ENCODE measurements at regions not wholly inside any gene's neighbourhood (a gene's known extent, or its start where the extent isn't known, plus 50 kb on each side); places are given as distances from the start of the nearest gene placed in this dataset.

DNA sequence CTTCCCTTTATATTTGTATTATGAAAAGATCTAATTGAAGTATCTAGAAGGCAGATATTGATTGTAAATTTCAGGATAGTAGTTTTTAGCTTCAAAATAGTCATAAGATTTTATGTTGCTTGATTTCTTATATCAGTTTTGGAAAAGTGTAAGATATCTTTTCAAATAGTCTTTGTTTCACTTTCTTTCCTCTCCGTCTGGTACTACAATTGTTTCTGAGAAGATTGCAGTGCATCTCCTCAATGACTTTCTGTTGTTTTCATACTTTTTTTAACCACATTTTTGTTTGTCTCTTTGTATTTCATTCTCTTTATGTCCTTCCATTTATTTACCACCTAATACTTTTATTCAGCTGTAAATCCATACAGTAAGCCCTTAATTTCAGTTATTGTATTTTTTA lies 964.6 kb upstream of the B3GALT2 start:
- TF ChIP-seq ZNF780A (CRISPR knock-in tag; IDR thresholded peaks at IDR 0.05) (no peak), ZNF165 (CRISPR knock-in tag; IDR thresholded peaks at IDR 0.05; ENCODE audit: borderline replicate concordance) (no peak), TFAM (CRISPR knock-in tag; conservative IDR thresholded peaks at IDR 0.05) (no peak), EZH2 (IDR thresholded peaks at IDR 0.05; ENCODE audit: borderline replicate concordance, low read depth, low read length) (no peak), HOMEZ (CRISPR knock-in tag; IDR thresholded peaks at IDR 0.05) (no peak), ATF1 (CRISPR knock-in tag; IDR thresholded peaks at IDR 0.05) (no peak), ATF1 (tag; IDR thresholded peaks at IDR 0.05) (no peak), ZNF184 (CRISPR knock-in tag; IDR thresholded peaks at IDR 0.05) (no peak)
- TF ChIP-seq, protein P1, sequence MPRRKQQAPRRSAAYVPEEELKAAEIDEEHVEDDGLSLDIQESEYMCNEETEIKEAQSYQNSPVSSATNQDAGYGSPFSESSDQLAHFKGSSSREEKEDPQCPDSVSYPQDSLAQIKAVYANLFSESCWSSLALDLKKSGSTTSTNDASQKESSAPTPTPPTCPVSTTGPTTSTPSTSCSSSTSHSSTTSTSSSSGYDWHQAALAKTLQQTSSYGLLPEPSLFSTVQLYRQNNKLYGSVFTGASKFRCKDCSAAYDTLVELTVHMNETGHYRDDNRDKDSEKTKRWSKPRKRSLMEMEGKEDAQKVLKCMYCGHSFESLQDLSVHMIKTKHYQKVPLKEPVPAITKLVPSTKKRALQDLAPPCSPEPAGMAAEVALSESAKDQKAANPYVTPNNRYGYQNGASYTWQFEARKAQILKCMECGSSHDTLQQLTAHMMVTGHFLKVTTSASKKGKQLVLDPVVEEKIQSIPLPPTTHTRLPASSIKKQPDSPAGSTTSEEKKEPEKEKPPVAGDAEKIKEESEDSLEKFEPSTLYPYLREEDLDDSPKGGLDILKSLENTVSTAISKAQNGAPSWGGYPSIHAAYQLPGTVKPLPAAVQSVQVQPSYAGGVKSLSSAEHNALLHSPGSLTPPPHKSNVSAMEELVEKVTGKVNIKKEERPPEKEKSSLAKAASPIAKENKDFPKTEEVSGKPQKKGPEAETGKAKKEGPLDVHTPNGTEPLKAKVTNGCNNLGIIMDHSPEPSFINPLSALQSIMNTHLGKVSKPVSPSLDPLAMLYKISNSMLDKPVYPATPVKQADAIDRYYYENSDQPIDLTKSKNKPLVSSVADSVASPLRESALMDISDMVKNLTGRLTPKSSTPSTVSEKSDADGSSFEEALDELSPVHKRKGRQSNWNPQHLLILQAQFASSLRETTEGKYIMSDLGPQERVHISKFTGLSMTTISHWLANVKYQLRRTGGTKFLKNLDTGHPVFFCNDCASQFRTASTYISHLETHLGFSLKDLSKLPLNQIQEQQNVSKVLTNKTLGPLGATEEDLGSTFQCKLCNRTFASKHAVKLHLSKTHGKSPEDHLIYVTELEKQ (CRISPR knock-in tag; IDR thresholded peaks at IDR 0.05): no peak
- Histone ChIP-seq H3K27me3 (ENCODE audit: control insufficient read depth in 2 of 2, insufficient read depth in 2 of 2, low read length in 2 of 2) (no peaks in the 10 kb centered on the region), H3K4me3 (no peak overlapping the region), H3K4me1 (replicated peaks in 1 of 2; ENCODE audit: control insufficient read depth in 2 of 2, insufficient read depth in 2 of 2, low read length in 2 of 2) (no peaks in the 10 kb centered on the region), H3K9me1 (ENCODE audit: control insufficient read depth, insufficient read depth, low read length) (no peaks in the 10 kb centered on the region), H3K79me2 (ENCODE audit: control insufficient read depth, insufficient read depth, low read length) (no peaks in the 10 kb centered on the region), H3K27ac (ENCODE audit: extremely low read depth, low read depth, low read length) (no peak overlapping the region), H4K20me1 (replicated peaks; ENCODE audit: control insufficient read depth, insufficient read depth, low read length) (no peaks in the 10 kb centered on the region), H3K4me2 (ENCODE audit: insufficient read depth, low read length) (no peak overlapping the region), H2AFZ (ENCODE audit: low read depth, low read length) (no peak overlapping the region), H3K9me3 (replicated peaks; ENCODE audit: control insufficient read depth, insufficient read depth, low read depth, low read length) (no peaks in the 10 kb centered on the region), H3K36me3 (ENCODE audit: control insufficient read depth, insufficient read depth, low read length) (no peaks in the 10 kb centered on the region), H3K9ac (ENCODE audit: insufficient read depth in 1 of 2, low read depth in 2 of 2, low read length in 2 of 2) (no peak overlapping the region)
- intact Hi-C loops (cut with micrococcal nuclease) (no loop called here), in situ Hi-C loops (cut with MboI) (no loop called here)
- ATAC-seq: no peak
- DNase-seq (ENCODE audit: extremely low read depth in 1 of 4, low spot score in 3 of 4): no peak
- whole genome bisulfite sequencing (ENCODE audit: insufficient coverage, low coverage, missing lambda C conversion rate): 0% methylated on average over 1 of the region's 1 CpG
- no TSS peak for BruUV-seq (replicated peaks)
- FAIRE-seq: no peak
- CTCF ChIA-PET (ENCODE audit: low intra/inter-chr PET ratio): no interaction called here
- POLR2A ChIA-PET: no interaction called here

Measured in K562 (cell line).